SW480 (cell line): ENCODE measurements at regions not wholly inside any gene's neighbourhood (a gene's known extent, or its start where the extent isn't known, plus 50 kb on each side); places are given as distances from the start of the nearest gene placed in this dataset.

ENCODE experiments used
- DNase-seq: peaks from one replicate; pipeline ENCODE4 v3.0.0-alpha.2; 2016; ENCODE audit warnings: low spot score

- DNase-seq: peak; percentile 91
Measured at GRCh38 chr1:68331117-68331865, 99.0 kb upstream of the WLS start.

GRCh38 chr1:68330391-68330790, 98.1 kb upstream of the WLS start:
- DNase-seq: no peak

GRCh38 chr1:68329096-68329835, 96.9 kb upstream of the WLS start:
- no peak for DNase-seq

- no peak for DNase-seq
Measured at GRCh38 chr1:68328490-68328889, 96.2 kb upstream of the WLS start.

- no peak for DNase-seq
Measured at GRCh38 chr1:68327414-68327813, 95.1 kb upstream of the WLS start.

GRCh38 chr1:68326481-68326880, 94.2 kb upstream of the WLS start:
- DNase-seq: no peak

- no peak for DNase-seq
Measured at GRCh38 chr1:68324316-68324715, 92.0 kb upstream of the WLS start.

GRCh38 chr1:68322837-68323687, 90.7 kb upstream of the WLS start:
- peak; percentile 98 for DNase-seq

GRCh38 chr1:68322096-68322495, 89.8 kb upstream of the WLS start:
- DNase-seq: no peak

- DNase-seq: peak; percentile 37
Measured at GRCh38 chr1:68321084-68321685, 88.9 kb upstream of the WLS start.

- no peak for DNase-seq
Measured at GRCh38 chr1:68320349-68320748, 88.0 kb upstream of the WLS start.

- DNase-seq: no peak
Measured at GRCh38 chr1:68319907-68320306, 87.6 kb upstream of the WLS start.

GRCh38 chr1:68317543-68317942, 85.2 kb upstream of the WLS start:
- DNase-seq: no peak

- DNase-seq: no peak
Measured at GRCh38 chr1:68314151-68314780, 81.9 kb upstream of the WLS start.

GRCh38 chr1:68313735-68314134, 81.4 kb upstream of the WLS start:
- no peak for DNase-seq

- DNase-seq: no peak
Measured at GRCh38 chr1:68308034-68308433, 75.7 kb upstream of the WLS start.

GRCh38 chr1:68307378-68307787, 75.1 kb upstream of the WLS start:
- DNase-seq: no peak

- DNase-seq: no peak
Measured at GRCh38 chr1:68301471-68302001, 69.2 kb upstream of the WLS start.

GRCh38 chr1:68294367-68295066, 62.2 kb upstream of the WLS start:
- DNase-seq: no peak

GRCh38 chr1:68293609-68294366, 61.5 kb upstream of the WLS start:
- no peak for DNase-seq
